ENCODE measurements at regions not wholly inside any gene's neighbourhood (a gene's known extent, or its start where the extent isn't known, plus 50 kb on each side); places are given as distances from the start of the nearest gene placed in this dataset.

DNA sequence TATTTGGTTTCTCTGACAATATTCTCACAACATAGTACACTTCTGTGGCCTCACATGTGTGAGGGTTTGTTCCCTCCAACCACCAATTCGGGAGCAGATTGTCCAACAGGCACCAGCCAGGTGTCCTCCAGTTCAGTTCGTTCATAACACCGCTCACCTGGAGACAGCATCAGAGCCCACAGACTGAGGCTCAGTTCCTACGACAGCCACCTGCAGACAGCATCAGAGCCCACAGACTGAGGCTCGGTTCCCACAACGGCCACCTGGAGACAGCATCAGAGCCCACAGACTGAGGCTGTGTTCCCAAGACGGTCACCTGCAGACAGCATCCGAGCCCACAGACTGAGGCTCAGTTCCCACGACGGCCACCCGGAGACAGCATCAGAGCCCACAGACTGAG, 58.2 kb upstream of the SNTG2 start:
- ATAC-seq = no peak

GRCh38 chr2:891734-892133, 58.9 kb upstream of the SNTG2 start:
- Histone ChIP-seq H3K27me3 (ENCODE audit: control insufficient read depth in 1 of 2, insufficient read depth in 2 of 2, low read length in 2 of 2) (peaks cover 0 to 34% of the 10 kb centered on the region in 2 experiments; a peak in 4 of 5 replicates), H3K9ac (ENCODE audit: insufficient read depth, low read depth, low read length) (no peak overlapping the region), H4K20me1 (ENCODE audit: insufficient read depth, low read length) (no peaks in the 10 kb centered on the region), H3K79me2 (ENCODE audit: insufficient read depth, low read length) (no peaks in the 10 kb centered on the region), H3K4me2 (ENCODE audit: low read depth, low read length) (no peak overlapping the region), H3K9me3 (ENCODE audit: low read length) (no peaks in the 10 kb centered on the region; the same call in 1 of the 2 replicates), H3K36me3 (replicated peaks in 1 of 2; ENCODE audit: control insufficient read depth in 1 of 2, insufficient read depth in 2 of 2, low read length in 2 of 2) (no peaks in the 10 kb centered on the region), H3K27ac (ENCODE audit: extremely low read length, insufficient read depth, low read length) (no peak overlapping the region), H3K4me3 (replicated peaks in 1 of 3; ENCODE audit: insufficient read depth in 1 of 3, low read depth in 2 of 3, low read length in 3 of 3) (no peak overlapping the region), H2AFZ (ENCODE audit: low read length) (no peak overlapping the region), H3K4me1 (ENCODE audit: insufficient read depth, low read length) (no peaks in the 10 kb centered on the region)
- ChIA-PET CTCF (ENCODE audit: low intra/inter-chr PET ratio, low total read pairs) (no interaction called here), POLR2A (no interaction called here)
- FAIRE-seq (no peak), DNase-seq (ENCODE audit: low spot score) (no peak), ATAC-seq (no peak)
- no TSS peak for BruUV-seq (replicated peaks)
- intact Hi-C loops (cut with micrococcal nuclease; ENCODE audit: unreplicated experiment) = no loop called here
- 1% methylated on average over 4 of the region's 4 CpGs for WGBS (ENCODE audit: low lambda C conversion rate)
- in situ Hi-C loops (cut with HindIII; ENCODE audit: extremely low pct_ligation_motif_present, low pct_unique_long_range_greater_than_20kb) = no loop called here
- no peak for TF ChIP-seq RFX3 (CRISPR knock-in tag; IDR thresholded peaks at IDR 0.05)
- no peak for TF ChIP-seq ASH2L (IDR thresholded peaks at IDR 0.05; ENCODE audit: insufficient read length, low read depth, low read length)
- no peak for TF ChIP-seq ZNF780A (CRISPR knock-in tag; IDR thresholded peaks at IDR 0.05)
- TF ChIP-seq, protein P1, sequence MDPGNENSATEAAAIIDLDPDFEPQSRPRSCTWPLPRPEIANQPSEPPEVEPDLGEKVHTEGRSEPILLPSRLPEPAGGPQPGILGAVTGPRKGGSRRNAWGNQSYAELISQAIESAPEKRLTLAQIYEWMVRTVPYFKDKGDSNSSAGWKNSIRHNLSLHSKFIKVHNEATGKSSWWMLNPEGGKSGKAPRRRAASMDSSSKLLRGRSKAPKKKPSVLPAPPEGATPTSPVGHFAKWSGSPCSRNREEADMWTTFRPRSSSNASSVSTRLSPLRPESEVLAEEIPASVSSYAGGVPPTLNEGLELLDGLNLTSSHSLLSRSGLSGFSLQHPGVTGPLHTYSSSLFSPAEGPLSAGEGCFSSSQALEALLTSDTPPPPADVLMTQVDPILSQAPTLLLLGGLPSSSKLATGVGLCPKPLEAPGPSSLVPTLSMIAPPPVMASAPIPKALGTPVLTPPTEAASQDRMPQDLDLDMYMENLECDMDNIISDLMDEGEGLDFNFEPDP (CRISPR knock-in tag; conservative IDR thresholded peaks at IDR 0.05) = no peak
- no peak for TF ChIP-seq MED8 (CRISPR knock-in tag; IDR thresholded peaks at IDR 0.05; ENCODE audit: insufficient replicate concordance)
- TF ChIP-seq RXRA (CRISPR knock-in tag; IDR thresholded peaks at IDR 0.05) = no peak
- no peak for TF ChIP-seq TOPORS (CRISPR knock-in tag; IDR thresholded peaks at IDR 0.05)
- no peak for TF ChIP-seq ZHX1 (CRISPR knock-in tag; IDR thresholded peaks at IDR 0.05; ENCODE audit: low read depth)
- no peak for TF ChIP-seq MTF2 (CRISPR knock-in tag; IDR thresholded peaks at IDR 0.05; ENCODE audit: borderline replicate concordance)
- no peak for TF ChIP-seq KAT7 (CRISPR knock-in tag; IDR thresholded peaks at IDR 0.05; ENCODE audit: borderline replicate concordance)
- no peak for TF ChIP-seq NFATC3 (CRISPR knock-in tag; IDR thresholded peaks at IDR 0.05)
- TF ChIP-seq ZNF20 (CRISPR knock-in tag; IDR thresholded peaks at IDR 0.05) = no peak
- TF ChIP-seq ZNF790 (CRISPR knock-in tag; IDR thresholded peaks at IDR 0.05; ENCODE audit: borderline replicate concordance) = no peak
- no peak for TF ChIP-seq GATAD2A (CRISPR knock-in tag; IDR thresholded peaks at IDR 0.05)

More for the DNA sequence above, 58.2 kb upstream of the SNTG2 start:
- POLR2A ChIA-PET = no interaction called here
- Histone ChIP-seq H3K4me3 (replicated peaks in 1 of 3; ENCODE audit: insufficient read depth in 1 of 3, low read depth in 2 of 3, low read length in 3 of 3) (no peak overlapping the region), H3K36me3 (replicated peaks in 1 of 2; ENCODE audit: control insufficient read depth in 1 of 2, insufficient read depth in 2 of 2, low read length in 2 of 2) (no peaks in the 10 kb centered on the region), H4K20me1 (ENCODE audit: insufficient read depth, low read length) (no peaks in the 10 kb centered on the region), H3K79me2 (ENCODE audit: insufficient read depth, low read length) (no peaks in the 10 kb centered on the region), H3K4me1 (ENCODE audit: insufficient read depth, low read length) (no peaks in the 10 kb centered on the region), H2AFZ (ENCODE audit: low read length) (no peak overlapping the region), H3K4me2 (ENCODE audit: low read depth, low read length) (no peak overlapping the region), H3K27me3 (ENCODE audit: control insufficient read depth in 1 of 2, insufficient read depth in 2 of 2, low read length in 2 of 2) (peaks cover 0 to 29% of the 10 kb centered on the region in 2 experiments; a peak in 4 of 5 replicates), H3K9ac (ENCODE audit: insufficient read depth, low read depth, low read length) (no peak overlapping the region), H3K9me3 (ENCODE audit: low read length) (no peaks in the 10 kb centered on the region; the same call in 1 of the 2 replicates), H3K27ac (ENCODE audit: extremely low read length, insufficient read depth, low read length) (no peak overlapping the region)
- TF ChIP-seq STAG1 (CRISPR knock-in tag; IDR thresholded peaks at IDR 0.05) (no peak), CC2D1A (CRISPR knock-in tag; IDR thresholded peaks at IDR 0.05) (no peak), HOXA3 (CRISPR knock-in tag; IDR thresholded peaks at IDR 0.05) (no peak), FOXP1 (IDR thresholded peaks at IDR 0.05) (no peak), FOXP1 (CRISPR knock-in tag; IDR thresholded peaks at IDR 0.05) (no peak), KLF12 (CRISPR knock-in tag; IDR thresholded peaks at IDR 0.05; ENCODE audit: borderline replicate concordance) (no peak), SSRP1 (CRISPR knock-in tag; IDR thresholded peaks at IDR 0.05) (no peak), KDM4B (CRISPR knock-in tag; IDR thresholded peaks at IDR 0.05) (no peak), ZNF652 (CRISPR knock-in tag; IDR thresholded peaks at IDR 0.05; ENCODE audit: borderline replicate concordance, low read depth) (no peak), ATM (IDR thresholded peaks at IDR 0.05; ENCODE audit: borderline replicate concordance) (no peak), ETV6 (CRISPR knock-in tag; conservative IDR thresholded peaks at IDR 0.05) (no peak)
- 11% methylated on average over 8 of the region's 11 CpGs for WGBS (ENCODE audit: low lambda C conversion rate)
- DNase-seq (ENCODE audit: low spot score) = no peak
- intact Hi-C loops (cut with micrococcal nuclease; ENCODE audit: unreplicated experiment) (no loop called here), in situ Hi-C loops (cut with HindIII; ENCODE audit: extremely low pct_ligation_motif_present, low pct_unique_long_range_greater_than_20kb) (no loop called here)
- no peak for FAIRE-seq
- no TSS peak for BruUV-seq (replicated peaks)
- CTCF ChIA-PET (ENCODE audit: low intra/inter-chr PET ratio, low total read pairs) = no interaction called here
